BE2C (cell line): ENCODE measurements at regions not wholly inside any gene's neighbourhood (a gene's known extent, or its start where the extent isn't known, plus 50 kb on each side); places are given as distances from the start of the nearest gene placed in this dataset.
"Not testable (repeated sequence)": the region's sequence is repeated elsewhere in the genome, so short reads cannot be mapped to it uniquely, and the experiment has no call there.

Source experiments
- DNase-seq: peaks from one replicate; pipeline ENCODE4 v3.0.0-alpha.2; 2020
- H3K27me3 ChIP-seq: fragments of 250-450 bp; sonication (Bioruptor Pico); 2 replicates; pipeline ENCODE4 v1.5.1; 2020; ENCODE audit warnings: mild to moderate bottlenecking
- H3K36me3 ChIP-seq: fragments of 250-450 bp; sonication (Bioruptor Pico); 2 replicates; pipeline ENCODE4 v1.5.1; 2020; ENCODE audit warnings: mild to moderate bottlenecking
- H3K4me1 ChIP-seq: fragments of 250-450 bp; sonication (Bioruptor Pico); 2 replicates; pipeline ENCODE4 v1.5.1; 2020
- H3K4me3 ChIP-seq: 2 replicates; pipeline ENCODE4 v1.5.1; 2011; ENCODE audit warnings: low read depth, low read length
- H3K9me3 ChIP-seq: fragments of 250-450 bp; sonication (Bioruptor Pico); 2 replicates; pipeline ENCODE4 v1.5.1; 2020
- CTCF ChIP-seq: IDR thresholded peaks from 2 replicates; pipeline ENCODE4 v1.5.1; 2012; ENCODE audit warnings: mild to moderate bottlenecking, low read depth, low read length

GRCh38 chr18:33828949-33829348 is 250.9 kb downstream of the ASXL3 start:
- Histone ChIP-seq H3K9me3 (no peaks in the 10 kb centered on the region), H3K4me1 (no peaks in the 10 kb centered on the region), H3K36me3 (no peaks in the 10 kb centered on the region), H3K27me3 (no peaks in the 10 kb centered on the region), H3K4me3 (no peak overlapping the region)
- DNase-seq = no peak
- TF ChIP-seq CTCF = no peak

- Histone ChIP-seq H3K36me3 (no peaks in the 10 kb centered on the region), H3K4me3 (no peak overlapping the region), H3K27me3 (no peaks in the 10 kb centered on the region), H3K9me3 (no peaks in the 10 kb centered on the region), H3K4me1 (no peaks in the 10 kb centered on the region)
- DNase-seq = no peak
- no peak for TF ChIP-seq CTCF
Observed at GRCh38 chr18:33826151-33826550, 248.1 kb downstream of the ASXL3 start.

GRCh38 chr18:33821503-33821902 is 243.5 kb downstream of the ASXL3 start:
- no peak for DNase-seq
- no peak for TF ChIP-seq CTCF

GRCh38 chr18:33820517-33821371 is 242.7 kb downstream of the ASXL3 start:
- Histone ChIP-seq H3K36me3 (no peaks in the 10 kb centered on the region), H3K27me3 (no peaks in the 10 kb centered on the region), H3K4me1 (no peaks in the 10 kb centered on the region), H3K4me3 (no peak overlapping the region), H3K9me3 (no peaks in the 10 kb centered on the region)
- no peak for TF ChIP-seq CTCF
- no peak for DNase-seq

More at GRCh38 chr18:33821503-33821902, 243.5 kb downstream of the ASXL3 start:
- Histone ChIP-seq H3K4me1 (no peaks in the 10 kb centered on the region), H3K9me3 (no peaks in the 10 kb centered on the region), H3K4me3 (no peak overlapping the region), H3K36me3 (no peaks in the 10 kb centered on the region), H3K27me3 (no peaks in the 10 kb centered on the region)

GRCh38 chr18:33819692-33820343 is 241.8 kb downstream of the ASXL3 start:
- not testable (repeated sequence) for H3K27me3 ChIP-seq, DNase-seq, H3K9me3 ChIP-seq, H3K36me3 ChIP-seq, H3K4me1 ChIP-seq, H3K4me3 ChIP-seq

GRCh38 chr18:33818145-33818544 is 240.1 kb downstream of the ASXL3 start:
- no peak for DNase-seq
- Histone ChIP-seq H3K4me1 (no peaks in the 10 kb centered on the region), H3K9me3 (no peaks in the 10 kb centered on the region), H3K27me3 (no peaks in the 10 kb centered on the region), H3K4me3 (no peak overlapping the region), H3K36me3 (no peaks in the 10 kb centered on the region)
- no peak for TF ChIP-seq CTCF
